ENCODE measurements at regions not wholly inside any gene's neighbourhood (a gene's known extent, or its start where the extent isn't known, plus 50 kb on each side); places are given as distances from the start of the nearest gene placed in this dataset.

GRCh38 chr10:30738416-30738815, 108.9 kb upstream of the LYZL2 start:
- H3K9me3 ChIP-seq (ENCODE audit: control insufficient read depth, insufficient read depth, low read length), result no peaks in the 10 kb centered on the region
- H3K4me2 ChIP-seq (ENCODE audit: low read length), result no peak overlapping the region
- H3K4me1 ChIP-seq (ENCODE audit: control insufficient read depth, low read length), result no peaks in the 10 kb centered on the region
- no peaks in the 10 kb centered on the region for H3K79me2 ChIP-seq (ENCODE audit: control insufficient read depth, low read length)
- no peaks in the 10 kb centered on the region for H3K9me2 ChIP-seq (replicated peaks; ENCODE audit: control insufficient read depth, low read length)
- H4K20me1 ChIP-seq (ENCODE audit: control insufficient read depth, insufficient read depth, low read depth, low read length), result no peaks in the 10 kb centered on the region
- TF ChIP-seq CTCF (IDR thresholded peaks at IDR 0.05; ENCODE audit: low read depth, low read length, poor library complexity, severe bottlenecking), result no peak
- no peak for TF ChIP-seq EZH2phosphoT487 (IDR thresholded peaks at IDR 0.05; ENCODE audit: borderline replicate concordance, low read length)
- no peak overlapping the region for H3K4me3 ChIP-seq (ENCODE audit: low read length)
- H3K27me3 ChIP-seq (ENCODE audit: control insufficient read depth, low read length), result peaks cover 20% of the 10 kb centered on the region
- H3K27ac ChIP-seq (ENCODE audit: low read depth, low read length), result no peak overlapping the region
- no peaks in the 10 kb centered on the region for H3K36me3 ChIP-seq (ENCODE audit: control insufficient read depth, low read length)
- H3F3A ChIP-seq (ENCODE audit: control insufficient read depth, insufficient read depth), result no peaks in the 10 kb centered on the region

- no peaks in the 10 kb centered on the region for H4K20me1 ChIP-seq (ENCODE audit: control insufficient read depth, insufficient read depth, low read depth, low read length)
- peaks cover 18% of the 10 kb centered on the region for H3K27me3 ChIP-seq (ENCODE audit: control insufficient read depth, low read length)
- TF ChIP-seq CTCF (IDR thresholded peaks at IDR 0.05; ENCODE audit: low read depth, low read length, poor library complexity, severe bottlenecking), result no peak
- TF ChIP-seq EZH2phosphoT487 (IDR thresholded peaks at IDR 0.05; ENCODE audit: borderline replicate concordance, low read length), result no peak
- no peaks in the 10 kb centered on the region for H3F3A ChIP-seq (ENCODE audit: control insufficient read depth, insufficient read depth)
- no peaks in the 10 kb centered on the region for H3K9me3 ChIP-seq (ENCODE audit: control insufficient read depth, insufficient read depth, low read length)
- H3K9me2 ChIP-seq (replicated peaks; ENCODE audit: control insufficient read depth, low read length), result no peaks in the 10 kb centered on the region
- no peak overlapping the region for H3K27ac ChIP-seq (ENCODE audit: low read depth, low read length)
- no peaks in the 10 kb centered on the region for H3K79me2 ChIP-seq (ENCODE audit: control insufficient read depth, low read length)
- H3K36me3 ChIP-seq (ENCODE audit: control insufficient read depth, low read length), result no peaks in the 10 kb centered on the region
- H3K4me1 ChIP-seq (ENCODE audit: control insufficient read depth, low read length), result no peaks in the 10 kb centered on the region
- no peak overlapping the region for H3K4me2 ChIP-seq (ENCODE audit: low read length)
- no peak overlapping the region for H3K4me3 ChIP-seq (ENCODE audit: low read length)
These were observed 108.4 kb upstream of the LYZL2 start for GRCh38 chr10:30737931-30738391.

- Histone ChIP-seq H3K9me2 (replicated peaks; ENCODE audit: control insufficient read depth, low read length) (no peaks in the 10 kb centered on the region), H3K27ac (ENCODE audit: low read depth, low read length) (no peak overlapping the region), H3K4me2 (ENCODE audit: low read length) (no peak overlapping the region), H3K36me3 (ENCODE audit: control insufficient read depth, low read length) (no peaks in the 10 kb centered on the region), H3K4me1 (ENCODE audit: control insufficient read depth, low read length) (no peaks in the 10 kb centered on the region), H3K79me2 (ENCODE audit: control insufficient read depth, low read length) (no peaks in the 10 kb centered on the region), H3K27me3 (ENCODE audit: control insufficient read depth, low read length) (peaks cover 18% of the 10 kb centered on the region), H4K20me1 (ENCODE audit: control insufficient read depth, insufficient read depth, low read depth, low read length) (no peaks in the 10 kb centered on the region), H3K4me3 (ENCODE audit: low read length) (no peak overlapping the region), H3K9me3 (ENCODE audit: control insufficient read depth, insufficient read depth, low read length) (no peaks in the 10 kb centered on the region), H3F3A (ENCODE audit: control insufficient read depth, insufficient read depth) (no peaks in the 10 kb centered on the region)
- no peak for TF ChIP-seq EZH2phosphoT487 (IDR thresholded peaks at IDR 0.05; ENCODE audit: borderline replicate concordance, low read length)
- no peak for TF ChIP-seq CTCF (IDR thresholded peaks at IDR 0.05; ENCODE audit: low read depth, low read length, poor library complexity, severe bottlenecking)
These were observed 107.2 kb upstream of the LYZL2 start for GRCh38 chr10:30736685-30737232.
